Iris pigment epithelial cell (primary cell): ENCODE measurements at regions not wholly inside any gene's neighbourhood (a gene's known extent, or its start where the extent isn't known, plus 50 kb on each side); places are given as distances from the start of the nearest gene placed in this dataset.
A peak's percentile ranks its signal among the peaks of the same experiment; 100 is the strongest.
"Not testable (repeated sequence)": the region's sequence is repeated elsewhere in the genome, so short reads cannot be mapped to it uniquely, and the experiment has no call there.

ENCODE experiments used
- DNase-seq: peaks from one replicate; pipeline ENCODE4 v3.0.0-alpha.2; 2011; ENCODE audit warnings: low read depth

- DNase-seq: no peak
These were observed 79.1 kb downstream of the CTH start for GRCh38 chr1:70490153-70490552.

GRCh38 chr1:70495370-70495769 is 84.3 kb downstream of the CTH start:
- no peak for DNase-seq

GRCh38 chr1:70496181-70496580 is 85.1 kb downstream of the CTH start:
- no peak for DNase-seq

GRCh38 chr1:70497152-70497551 is 86.1 kb downstream of the CTH start:
- no peak for DNase-seq

GRCh38 chr1:70498666-70499065 is 87.6 kb downstream of the CTH start:
- DNase-seq: no peak

GRCh38 chr1:70499695-70500094 is 88.6 kb downstream of the CTH start:
- no peak for DNase-seq

GRCh38 chr1:70503358-70503757 is 92.3 kb downstream of the CTH start:
- peak; percentile 65 for DNase-seq

GRCh38 chr1:70504176-70504820 is 93.2 kb downstream of the CTH start:
- DNase-seq: peak; percentile 60

GRCh38 chr1:70504821-70505193 is 93.7 kb downstream of the CTH start:
- DNase-seq: peak; percentile 86

- DNase-seq: not testable (repeated sequence)
These were observed 96.9 kb downstream of the CTH start for GRCh38 chr1:70507991-70508390.

- DNase-seq: peak; percentile 94
These were observed 99.2 kb downstream of the CTH start for GRCh38 chr1:70509996-70510876.

- no peak for DNase-seq
These were observed 106.4 kb downstream of the CTH start for GRCh38 chr1:70517444-70517843.

GRCh38 chr1:70518106-70518505 is 107.0 kb downstream of the CTH start:
- peak; percentile 29 for DNase-seq

- DNase-seq: peak; percentile 37
These were observed 117.7 kb downstream of the CTH start for GRCh38 chr1:70528590-70529333.

- DNase-seq: no peak
These were observed 125.8 kb downstream of the CTH start for GRCh38 chr1:70536708-70537366.

GRCh38 chr1:70537788-70538187 is 126.7 kb downstream of the CTH start:
- no peak for DNase-seq

GRCh38 chr1:70542030-70542429 is 131.0 kb downstream of the CTH start:
- DNase-seq: no peak

- no peak for DNase-seq
These were observed 131.8 kb downstream of the CTH start for GRCh38 chr1:70542856-70543255.

GRCh38 chr1:70546726-70547125 is 135.7 kb downstream of the CTH start:
- no peak for DNase-seq

- DNase-seq: no peak
These were observed 141.8 kb downstream of the CTH start for GRCh38 chr1:70552662-70553566.

- no peak for DNase-seq
These were observed 142.5 kb downstream of the CTH start for GRCh38 chr1:70553567-70553956.
